ENCODE measurements at regions not wholly inside any gene's neighbourhood (a gene's known extent, or its start where the extent isn't known, plus 50 kb on each side); places are given as distances from the start of the nearest gene placed in this dataset.

DNA sequence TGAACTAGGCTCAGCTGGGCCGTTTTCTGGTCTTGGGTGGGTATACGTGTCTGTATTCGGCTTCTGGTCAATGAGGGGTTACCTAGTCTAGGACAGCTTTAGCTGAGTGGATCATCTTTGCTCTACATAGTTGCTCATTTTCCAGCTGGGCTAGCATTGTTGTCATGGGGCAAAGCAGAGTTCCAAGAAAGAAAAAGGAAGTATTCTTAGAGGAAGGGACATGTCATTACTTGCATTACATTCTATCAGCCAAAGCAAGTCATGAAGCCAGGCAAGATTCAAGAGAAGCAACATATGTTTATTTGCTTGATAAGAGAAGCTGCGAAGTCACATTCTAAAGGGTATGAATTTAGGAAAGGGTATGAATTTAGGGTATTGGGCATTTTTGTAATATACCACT, 396.5 kb downstream of the ZNF608 start:
- TF ChIP-seq, protein P1, sequence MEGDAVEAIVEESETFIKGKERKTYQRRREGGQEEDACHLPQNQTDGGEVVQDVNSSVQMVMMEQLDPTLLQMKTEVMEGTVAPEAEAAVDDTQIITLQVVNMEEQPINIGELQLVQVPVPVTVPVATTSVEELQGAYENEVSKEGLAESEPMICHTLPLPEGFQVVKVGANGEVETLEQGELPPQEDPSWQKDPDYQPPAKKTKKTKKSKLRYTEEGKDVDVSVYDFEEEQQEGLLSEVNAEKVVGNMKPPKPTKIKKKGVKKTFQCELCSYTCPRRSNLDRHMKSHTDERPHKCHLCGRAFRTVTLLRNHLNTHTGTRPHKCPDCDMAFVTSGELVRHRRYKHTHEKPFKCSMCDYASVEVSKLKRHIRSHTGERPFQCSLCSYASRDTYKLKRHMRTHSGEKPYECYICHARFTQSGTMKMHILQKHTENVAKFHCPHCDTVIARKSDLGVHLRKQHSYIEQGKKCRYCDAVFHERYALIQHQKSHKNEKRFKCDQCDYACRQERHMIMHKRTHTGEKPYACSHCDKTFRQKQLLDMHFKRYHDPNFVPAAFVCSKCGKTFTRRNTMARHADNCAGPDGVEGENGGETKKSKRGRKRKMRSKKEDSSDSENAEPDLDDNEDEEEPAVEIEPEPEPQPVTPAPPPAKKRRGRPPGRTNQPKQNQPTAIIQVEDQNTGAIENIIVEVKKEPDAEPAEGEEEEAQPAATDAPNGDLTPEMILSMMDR (IDR thresholded peaks at IDR 0.05; ENCODE audit: extremely low read depth, low read depth, low read length), result no peak
- no peak overlapping the region for H3K4me2 ChIP-seq (ENCODE audit: insufficient read depth, low read length)
- peaks cover 7% of the 10 kb centered on the region for H3K27me3 ChIP-seq (ENCODE audit: insufficient read depth, low read length)
- no peaks in the 10 kb centered on the region for H3K4me1 ChIP-seq (ENCODE audit: insufficient read depth, low read length)
- no peak overlapping the region for H2AFZ ChIP-seq (ENCODE audit: low read length)
- H3K9me3 ChIP-seq (ENCODE audit: low read depth, low read length), result no peaks in the 10 kb centered on the region
- no peaks in the 10 kb centered on the region for H4K20me1 ChIP-seq (ENCODE audit: insufficient read depth, low read length)
- no peaks in the 10 kb centered on the region for H3K79me2 ChIP-seq (ENCODE audit: insufficient read depth, low read length)
- DNase-seq (ENCODE audit: insufficient read length, low spot score, missing footprints), result no peak
- H3K27ac ChIP-seq (ENCODE audit: low read depth, low read length), result no peak overlapping the region
- H3K4me3 ChIP-seq (ENCODE audit: insufficient read depth, low read length), result no peak overlapping the region
- H3K36me3 ChIP-seq (ENCODE audit: insufficient read depth, low read length), result no peaks in the 10 kb centered on the region

- Histone ChIP-seq H4K20me1 (ENCODE audit: insufficient read depth, low read length) (no peaks in the 10 kb centered on the region), H3K27me3 (ENCODE audit: insufficient read depth, low read length) (peaks cover 17% of the 10 kb centered on the region), H3K79me2 (ENCODE audit: insufficient read depth, low read length) (no peaks in the 10 kb centered on the region), H3K4me2 (ENCODE audit: insufficient read depth, low read length) (no peak overlapping the region), H3K9me3 (ENCODE audit: low read depth, low read length) (no peaks in the 10 kb centered on the region), H3K27ac (ENCODE audit: low read depth, low read length) (no peak overlapping the region), H3K4me3 (ENCODE audit: insufficient read depth, low read length) (no peak overlapping the region), H2AFZ (ENCODE audit: low read length) (no peak overlapping the region), H3K36me3 (ENCODE audit: insufficient read depth, low read length) (no peaks in the 10 kb centered on the region), H3K4me1 (ENCODE audit: insufficient read depth, low read length) (peaks cover 17% of the 10 kb centered on the region)
- TF ChIP-seq, protein P1 (IDR thresholded peaks at IDR 0.05; ENCODE audit: extremely low read depth, low read depth, low read length), result no peak
- peak; percentile 83 for DNase-seq (ENCODE audit: insufficient read length, low spot score, missing footprints)
These were observed 403.0 kb downstream of the ZNF608 start for GRCh38 chr5:124343451-124343867.

DNA sequence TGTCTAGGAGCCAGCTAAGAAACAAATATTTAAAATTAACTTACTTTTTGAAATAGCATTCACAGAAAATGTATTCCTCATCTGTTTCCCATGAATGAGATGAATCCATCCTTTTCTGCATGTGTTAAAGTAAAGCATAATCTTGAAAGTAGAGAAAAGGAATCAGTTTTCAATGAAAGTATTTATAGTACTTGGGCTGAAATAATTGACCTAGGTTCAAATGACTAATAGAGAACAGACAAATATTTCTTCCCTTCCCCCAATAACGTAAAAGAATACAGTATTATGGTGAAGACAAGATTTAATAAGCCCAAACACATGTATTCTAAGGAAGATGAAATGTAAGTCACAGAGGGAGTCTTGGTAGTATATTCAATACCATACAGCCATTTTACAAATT, 403.5 kb downstream of the ZNF608 start:
- no peaks in the 10 kb centered on the region for H3K36me3 ChIP-seq (ENCODE audit: insufficient read depth, low read length)
- H2AFZ ChIP-seq (ENCODE audit: low read length), result no peak overlapping the region
- TF ChIP-seq, protein P1 (IDR thresholded peaks at IDR 0.05; ENCODE audit: extremely low read depth, low read depth, low read length), result no peak
- no peaks in the 10 kb centered on the region for H3K9me3 ChIP-seq (ENCODE audit: low read depth, low read length)
- no peaks in the 10 kb centered on the region for H3K79me2 ChIP-seq (ENCODE audit: insufficient read depth, low read length)
- H3K4me1 ChIP-seq (ENCODE audit: insufficient read depth, low read length), result peaks cover 20% of the 10 kb centered on the region
- H3K4me2 ChIP-seq (ENCODE audit: insufficient read depth, low read length), result no peak overlapping the region
- H3K27me3 ChIP-seq (ENCODE audit: insufficient read depth, low read length), result peaks cover 17% of the 10 kb centered on the region
- H4K20me1 ChIP-seq (ENCODE audit: insufficient read depth, low read length), result no peaks in the 10 kb centered on the region
- no peak for DNase-seq (ENCODE audit: insufficient read length, low spot score, missing footprints)
- H3K4me3 ChIP-seq (ENCODE audit: insufficient read depth, low read length), result no peak overlapping the region
- H3K27ac ChIP-seq (ENCODE audit: low read depth, low read length), result no peak overlapping the region

DNA sequence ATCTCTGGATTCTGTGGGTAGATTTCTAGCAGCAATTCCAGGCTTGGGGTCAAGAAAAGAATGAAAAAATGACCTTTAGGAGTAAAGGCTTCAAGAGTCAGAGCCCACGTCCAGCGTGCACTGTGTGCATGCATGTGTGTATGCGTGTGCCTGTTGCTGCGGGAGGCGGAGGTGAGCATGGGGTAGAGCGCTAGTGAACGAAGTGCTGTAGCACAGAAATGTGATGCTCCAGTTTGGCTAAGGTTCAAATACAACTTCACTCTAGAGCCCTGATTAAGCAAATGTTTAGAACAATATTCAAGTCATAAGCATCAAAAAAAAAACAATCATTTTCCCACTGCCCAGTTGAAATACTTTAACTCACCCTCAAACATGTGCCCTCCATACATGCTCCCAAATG, 403.9 kb downstream of the ZNF608 start:
- H3K4me2 ChIP-seq (ENCODE audit: insufficient read depth, low read length), result no peak overlapping the region
- no peaks in the 10 kb centered on the region for H3K79me2 ChIP-seq (ENCODE audit: insufficient read depth, low read length)
- DNase-seq (ENCODE audit: insufficient read length, low spot score, missing footprints), result no peak
- H3K36me3 ChIP-seq (ENCODE audit: insufficient read depth, low read length), result no peaks in the 10 kb centered on the region
- peaks cover 17% of the 10 kb centered on the region for H3K27me3 ChIP-seq (ENCODE audit: insufficient read depth, low read length)
- no peaks in the 10 kb centered on the region for H4K20me1 ChIP-seq (ENCODE audit: insufficient read depth, low read length)
- no peak overlapping the region for H3K4me3 ChIP-seq (ENCODE audit: insufficient read depth, low read length)
- H3K4me1 ChIP-seq (ENCODE audit: insufficient read depth, low read length), result peaks cover 23% of the 10 kb centered on the region
- no peak overlapping the region for H2AFZ ChIP-seq (ENCODE audit: low read length)
- TF ChIP-seq, protein P1 (IDR thresholded peaks at IDR 0.05; ENCODE audit: extremely low read depth, low read depth, low read length), result no peak
- H3K9me3 ChIP-seq (ENCODE audit: low read depth, low read length), result no peaks in the 10 kb centered on the region
- no peak overlapping the region for H3K27ac ChIP-seq (ENCODE audit: low read depth, low read length)
